Left colon (tissue), 2 donors: ENCODE measurements at regions not wholly inside any gene's neighbourhood (a gene's known extent, or its start where the extent isn't known, plus 50 kb on each side); places are given as distances from the start of the nearest gene placed in this dataset.
"Not testable (repeated sequence)": the region's sequence is repeated elsewhere in the genome, so short reads cannot be mapped to it uniquely, and the experiment has no call there.

ENCODE experiments used
- ATAC-seq: fragments of 200-7000 bp; cut with Tn5 transposase; one replicate; pipeline ENCODE4 v1.9.1; 2020; ENCODE audit warnings: mild to moderate bottlenecking, moderate library complexity
- DNase-seq, 2 donors: peaks; one replicate each; pipeline ENCODE4 v3.0.0-alpha.2; 2020
- intact Hi-C, 2 donors: fragments of 100-400 bp; cut with DNase I in 1 of 2; cut with micrococcal nuclease in 1 of 2; formaldehyde crosslinking; loops; one replicate each; pipeline versions ENCODE4 v1.11.2 to v1.14.0; 2022; cut with DNase I, micrococcal nuclease
- donor health status: DM: no; HTN: no; CAD: no.
- donor health status: DM: yes; HTN: yes; CAD: no.

- DNase-seq (no peak), ATAC-seq (no peak)
- intact Hi-C loops: no loop called here
Observed at GRCh38 chr5:106017243-106017857, 1653.4 kb downstream of the EFNA5 start.

GRCh38 chr5:106014262-106014661, 1656.5 kb downstream of the EFNA5 start:
- ATAC-seq: no peak
- intact Hi-C loops: no loop called here
- no peak for DNase-seq

- intact Hi-C loops: no loop called here
- ATAC-seq: no peak
- DNase-seq: no peak
Observed at GRCh38 chr5:106006242-106006641, 1664.5 kb downstream of the EFNA5 start.

- intact Hi-C loops, ATAC-seq, DNase-seq: not testable (repeated sequence)
Observed at GRCh38 chr5:105998991-105999390, 1671.7 kb downstream of the EFNA5 start.

GRCh38 chr5:105993027-105993426, 1677.7 kb downstream of the EFNA5 start:
- no peak for ATAC-seq
- no peak for DNase-seq
- intact Hi-C loops: no loop called here

GRCh38 chr5:105982526-105982925, 1688.2 kb downstream of the EFNA5 start:
- intact Hi-C loops: no loop called here
- DNase-seq (no peak), ATAC-seq (no peak)

- ATAC-seq: no peak
- DNase-seq: no peak
- intact Hi-C loops: no loop called here
Observed at GRCh38 chr5:105978011-105978410, 1692.7 kb downstream of the EFNA5 start.

- intact Hi-C loops: no loop called here
- ATAC-seq (no peak), DNase-seq (no peak)
Observed at GRCh38 chr5:105977163-105977562, 1693.6 kb downstream of the EFNA5 start.

- intact Hi-C loops: no loop called here
- ATAC-seq: no peak
- DNase-seq: no peak
Observed at GRCh38 chr5:105970919-105971318, 1699.8 kb downstream of the EFNA5 start.

GRCh38 chr5:105968981-105969380, 1701.8 kb downstream of the EFNA5 start:
- DNase-seq (no peak), ATAC-seq (no peak)
- intact Hi-C loops: no loop called here

GRCh38 chr5:105963696-105964255, 1707.0 kb downstream of the EFNA5 start:
- ATAC-seq: no peak
- intact Hi-C loops: no loop called here
- no peak for DNase-seq

GRCh38 chr5:105961572-105961971, 1709.2 kb downstream of the EFNA5 start:
- ATAC-seq (no peak), DNase-seq (no peak)
- intact Hi-C loops: no loop called here

GRCh38 chr5:105956456-105957196, 1714.1 kb downstream of the EFNA5 start:
- intact Hi-C loops: no loop called here
- DNase-seq (no peak), ATAC-seq (no peak)

GRCh38 chr5:105954341-105954740, 1716.4 kb downstream of the EFNA5 start:
- intact Hi-C loops: no loop called here
- ATAC-seq (no peak), DNase-seq (no peak)

- DNase-seq (no peak), ATAC-seq (no peak)
- intact Hi-C loops: no loop called here
Observed at GRCh38 chr5:105953616-105954015, 1717.1 kb downstream of the EFNA5 start.

GRCh38 chr5:105952875-105953274, 1717.9 kb downstream of the EFNA5 start:
- intact Hi-C loops: no loop called here
- DNase-seq (no peak), ATAC-seq (no peak)

GRCh38 chr5:105947461-105947860, 1723.3 kb downstream of the EFNA5 start:
- DNase-seq: no peak
- intact Hi-C loops: no loop called here
- ATAC-seq: no peak

- ATAC-seq (no peak), DNase-seq (no peak)
- intact Hi-C loops: no loop called here
Observed at GRCh38 chr5:105945203-105945972, 1725.3 kb downstream of the EFNA5 start.

GRCh38 chr5:105940181-105940580, 1730.6 kb downstream of the EFNA5 start:
- intact Hi-C loops: no loop called here
- ATAC-seq: no peak

GRCh38 chr5:105934171-105934570, 1736.6 kb downstream of the EFNA5 start:
- no peak for ATAC-seq
- intact Hi-C loops: no loop called here
- no peak for DNase-seq

More at GRCh38 chr5:105940181-105940580, 1730.6 kb downstream of the EFNA5 start:
- no peak for DNase-seq
